A204.1 (cell line): ENCODE measurements at regions not wholly inside any gene's neighbourhood (a gene's known extent, or its start where the extent isn't known, plus 50 kb on each side); places are given as distances from the start of the nearest gene placed in this dataset.
"Not testable (repeated sequence)": the region's sequence is repeated elsewhere in the genome, so short reads cannot be mapped to it uniquely, and the experiment has no call there.

Experiments
- FAIRE-seq: peaks from 2 replicates; lab custom pipeline; 2012; peaks lifted over from hg19 to GRCh38; lab: Jason Lieb, UNC

GRCh38 chr11:48902153-48902450 is 81.6 kb downstream of the TRIM51G start:
- FAIRE-seq, result peak; percentile 23

- FAIRE-seq, result not testable (repeated sequence)
These were observed 82.1 kb downstream of the TRIM51G start for GRCh38 chr11:48901381-48902152.

GRCh38 chr11:48900801-48901181 is 82.9 kb downstream of the TRIM51G start:
- not testable (repeated sequence) for FAIRE-seq

- FAIRE-seq, result no peak
These were observed 83.4 kb downstream of the TRIM51G start for GRCh38 chr11:48900131-48900800.

GRCh38 chr11:48880021-48880441 is 103.7 kb downstream of the TRIM51G start:
- FAIRE-seq, result no peak

GRCh38 chr11:48879256-48879655 is 104.4 kb downstream of the TRIM51G start:
- FAIRE-seq, result no peak
